ENCODE measurements at regions not wholly inside any gene's neighbourhood (a gene's known extent, or its start where the extent isn't known, plus 50 kb on each side); places are given as distances from the start of the nearest gene placed in this dataset.

DNA sequence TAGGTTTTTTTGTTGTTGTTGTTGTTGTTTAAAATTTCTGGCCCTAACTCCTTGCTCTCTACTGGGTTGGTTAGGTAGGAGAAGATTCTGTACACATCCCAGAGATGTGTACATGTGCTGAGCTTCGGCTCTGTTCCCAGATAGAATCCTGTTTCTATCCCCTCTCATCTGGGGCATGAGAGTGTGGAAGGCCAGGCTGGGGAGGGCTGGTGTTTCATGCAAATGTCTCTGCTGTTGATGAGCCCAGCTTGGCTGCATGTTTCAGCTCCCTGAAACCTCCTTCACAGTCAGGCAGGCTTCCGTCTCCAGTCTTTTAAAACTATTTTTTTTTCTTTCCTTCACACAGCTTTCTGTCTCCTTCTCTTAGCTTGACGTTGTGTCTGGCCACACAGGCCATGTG lies 526.9 kb upstream of the KLF4 start:
- no peak overlapping the region for H3K4ac ChIP-seq (ENCODE audit: low read depth, low read length)

More for the DNA sequence above, 526.9 kb upstream of the KLF4 start:
- H2BK15ac ChIP-seq (ENCODE audit: low read depth, low read length): no peak overlapping the region
- no peak overlapping the region for H3K4me3 Mint-ChIP-seq
- no peaks in the 10 kb centered on the region; the same call in 1 of the 2 replicates for H3K27me3 Mint-ChIP-seq (ENCODE audit: low read depth)
- no peak overlapping the region for H2AK5ac ChIP-seq (ENCODE audit: insufficient read length, low read length)
- peaks cover 0 to 3% of the 10 kb centered on the region in 2 experiments; a peak in 3 of 5 replicates for H3K9me3 Mint-ChIP-seq
- no peak overlapping the region; a peak in 1 of 7 replicates for H3K27ac Mint-ChIP-seq
- H3K9ac ChIP-seq (ENCODE audit: extremely low read depth, insufficient read length, low read length): no peak overlapping the region
- H3K14ac ChIP-seq (ENCODE audit: insufficient read depth, low read length): no peak overlapping the region
- H2BK12ac ChIP-seq (ENCODE audit: insufficient read length, low read depth, low read length): no peak overlapping the region
- H3K27me3 ChIP-seq (ENCODE audit: insufficient read depth, low read length): no peaks in the 10 kb centered on the region
- H3K18ac ChIP-seq (ENCODE audit: insufficient read length, low read depth, low read length): no peak overlapping the region
- no peaks in the 10 kb centered on the region for H3K23me2 ChIP-seq (ENCODE audit: insufficient read length, low read depth, low read length, poor library complexity, severe bottlenecking)
- peaks cover 0 to 4% (median 2%) of the 10 kb centered on the region in 3 experiments; a peak in 3 of 7 replicates for H3K36me3 Mint-ChIP-seq (ENCODE audit: insufficient read depth in 1 of 3, low read depth in 3 of 3)
- no peak overlapping the region for H2BK120ac ChIP-seq (ENCODE audit: low read depth, low read length, poor library complexity, severe bottlenecking)
- peaks cover 32 to 33% of the 10 kb centered on the region in 2 experiments for H3K4me1 Mint-ChIP-seq
- H3K79me1 ChIP-seq (ENCODE audit: insufficient read depth, low read depth, low read length, poor library complexity, severe bottlenecking): no peaks in the 10 kb centered on the region
- H4K8ac ChIP-seq (replicated peaks; ENCODE audit: insufficient read length, low read depth, low read length): no peak overlapping the region
- H3T11ph ChIP-seq (ENCODE audit: low read length): no peak overlapping the region
- no peak overlapping the region for H2BK20ac ChIP-seq (ENCODE audit: low read depth, low read length, poor library complexity, severe bottlenecking)
- no peak overlapping the region for H3K23ac ChIP-seq (ENCODE audit: insufficient read length, low read depth, low read length)
- WGBS (ENCODE audit: extremely low coverage, insufficient read length, low lambda C conversion rate): no CpG with 5 or more reads among the region's 3 CpGs
- no peak overlapping the region for H4K91ac ChIP-seq (ENCODE audit: insufficient read length, low read depth, low read length)
- no peak overlapping the region for H2AFZ ChIP-seq (ENCODE audit: low read length)
- no peak overlapping the region for H3K4me2 ChIP-seq (ENCODE audit: insufficient read depth, insufficient read length, low read length)
- H3K9me3 ChIP-seq (ENCODE audit: control insufficient read depth, low read depth, low read length): no peaks in the 10 kb centered on the region
- H4K5ac ChIP-seq (ENCODE audit: insufficient read length, low read depth, low read length): no peak overlapping the region
- TF ChIP-seq, protein P1, sequence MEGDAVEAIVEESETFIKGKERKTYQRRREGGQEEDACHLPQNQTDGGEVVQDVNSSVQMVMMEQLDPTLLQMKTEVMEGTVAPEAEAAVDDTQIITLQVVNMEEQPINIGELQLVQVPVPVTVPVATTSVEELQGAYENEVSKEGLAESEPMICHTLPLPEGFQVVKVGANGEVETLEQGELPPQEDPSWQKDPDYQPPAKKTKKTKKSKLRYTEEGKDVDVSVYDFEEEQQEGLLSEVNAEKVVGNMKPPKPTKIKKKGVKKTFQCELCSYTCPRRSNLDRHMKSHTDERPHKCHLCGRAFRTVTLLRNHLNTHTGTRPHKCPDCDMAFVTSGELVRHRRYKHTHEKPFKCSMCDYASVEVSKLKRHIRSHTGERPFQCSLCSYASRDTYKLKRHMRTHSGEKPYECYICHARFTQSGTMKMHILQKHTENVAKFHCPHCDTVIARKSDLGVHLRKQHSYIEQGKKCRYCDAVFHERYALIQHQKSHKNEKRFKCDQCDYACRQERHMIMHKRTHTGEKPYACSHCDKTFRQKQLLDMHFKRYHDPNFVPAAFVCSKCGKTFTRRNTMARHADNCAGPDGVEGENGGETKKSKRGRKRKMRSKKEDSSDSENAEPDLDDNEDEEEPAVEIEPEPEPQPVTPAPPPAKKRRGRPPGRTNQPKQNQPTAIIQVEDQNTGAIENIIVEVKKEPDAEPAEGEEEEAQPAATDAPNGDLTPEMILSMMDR (conservative IDR thresholded peaks at IDR 0.05): no peak
- no peak overlapping the region for H3K27ac ChIP-seq (ENCODE audit: insufficient read length, low read depth, low read length)
- no peak overlapping the region for H2BK5ac ChIP-seq (ENCODE audit: insufficient read length, low read length)
- no peak for DNase-seq
- H3K4me1 ChIP-seq (ENCODE audit: insufficient read depth, low read length): peaks cover 2% of the 10 kb centered on the region; the same call in 1 of the 2 replicates
- H3K56ac ChIP-seq (ENCODE audit: insufficient read length, low read depth, low read length): no peak overlapping the region
- H4K20me1 ChIP-seq (ENCODE audit: control insufficient read depth, insufficient read depth, insufficient read length): no peaks in the 10 kb centered on the region
- H3K79me2 ChIP-seq (ENCODE audit: insufficient read depth, low read length): no peaks in the 10 kb centered on the region
